MM.1S (cell line): ENCODE measurements at regions not wholly inside any gene's neighbourhood (a gene's known extent, or its start where the extent isn't known, plus 50 kb on each side); places are given as distances from the start of the nearest gene placed in this dataset.

Source experiments
- DNase-seq: peaks from one replicate; pipeline ENCODE4 v3.0.0-alpha.2; 2015
- H2AFZ ChIP-seq: fragments of 300-600 bp; sonication (generic); 2 replicates; pipeline ENCODE4 v1.6.0; 2016; ENCODE audit warnings: antibody characterized with exemption, low read length
- H3F3A ChIP-seq: fragments of 300-600 bp; sonication (generic); 2 replicates; pipeline ENCODE4 v1.6.1; 2016; ENCODE audit warnings: mild to moderate bottlenecking, antibody characterized with exemption, low read length, moderate library complexity, mixed read lengths; ENCODE audit not compliant: insufficient read depth
- H3K27ac ChIP-seq: fragments of 300-600 bp; sonication (generic); 2 replicates; pipeline ENCODE4 v1.5.1; 2016; ENCODE audit warnings: mild to moderate bottlenecking, low read length
- H3K27me3 ChIP-seq: fragments of 300-600 bp; sonication (generic); replicated peaks from 2 replicates; pipeline ENCODE4 v1.6.0; 2016; ENCODE audit warnings: low read length; ENCODE audit not compliant: insufficient read depth
- H3K36me3 ChIP-seq: fragments of 300-600 bp; sonication (generic); replicated peaks from 2 replicates; pipeline ENCODE4 v1.6.1; 2016; ENCODE audit warnings: mild to moderate bottlenecking, low read length, mixed read lengths; ENCODE audit not compliant: insufficient read depth
- H3K4me1 ChIP-seq: fragments of 300-600 bp; sonication (generic); 2 replicates; pipeline ENCODE4 v1.6.1; 2016; ENCODE audit warnings: low read length, mixed read lengths
- H3K4me2 ChIP-seq: fragments of 300-600 bp; sonication (generic); 2 replicates; pipeline ENCODE4 v1.6.0; 2016; ENCODE audit warnings: low read depth, low read length
- H3K4me3 ChIP-seq: fragments of 300-600 bp; sonication (generic); 2 replicates; pipeline ENCODE4 v1.5.1; 2016; ENCODE audit warnings: low read length, mixed read lengths
- H3K79me2 ChIP-seq: fragments of 300-600 bp; sonication (generic); 2 replicates; pipeline ENCODE4 v1.6.1; 2016; ENCODE audit warnings: mixed run types, low read length, mixed read lengths
- H3K9ac ChIP-seq: fragments of 300-600 bp; sonication (generic); 2 replicates; pipeline ENCODE4 v1.6.1; 2016; ENCODE audit warnings: low read length, mixed read lengths
- H3K9me2 ChIP-seq: fragments of 300-600 bp; sonication (generic); replicated peaks from 2 replicates; pipeline ENCODE4 v1.6.1; 2016; ENCODE audit warnings: mild to moderate bottlenecking, low read length, mixed read lengths; ENCODE audit not compliant: insufficient read depth
- H3K9me3 ChIP-seq: fragments of 300-600 bp; sonication (generic); replicated peaks from 2 replicates; pipeline ENCODE4 v1.6.1; 2016; ENCODE audit warnings: mild to moderate bottlenecking, low read length, mixed read lengths; ENCODE audit not compliant: insufficient read depth
- H4K20me1 ChIP-seq: fragments of 300-600 bp; sonication (generic); 2 replicates; pipeline ENCODE4 v1.6.1; 2016; ENCODE audit warnings: mild to moderate bottlenecking, low read length, moderate library complexity, mixed read lengths; ENCODE audit not compliant: insufficient read depth
- CTCF ChIP-seq: fragments of 300-600 bp; sonication (generic); IDR thresholded peaks from 2 replicates; pipeline ENCODE4 v1.5.1; 2016; ENCODE audit warnings: antibody characterized with exemption, low read length, mixed read lengths
- EZH2 ChIP-seq: fragments of 300-600 bp; sonication (generic); optimal IDR thresholded peaks from 2 replicates; pipeline ENCODE3; 2017; ENCODE audit warnings: low read depth, mild to moderate bottlenecking, antibody characterized with exemption, low read length, mixed read lengths
- EZH2phosphoT487 ChIP-seq: fragments of 300-600 bp; sonication (generic); IDR thresholded peaks from 2 replicates; pipeline ENCODE4 v1.6.1; 2018; ENCODE audit warnings: antibody characterized with exemption, low read length

GRCh38 chr13:40023595-40024203 lies 368.2 kb downstream of the COG6 start:
- no peaks in the 10 kb centered on the region for H3K36me3 ChIP-seq
- H3K9me2 ChIP-seq = no peaks in the 10 kb centered on the region
- H3K79me2 ChIP-seq = no peaks in the 10 kb centered on the region
- H3K9me3 ChIP-seq = no peaks in the 10 kb centered on the region
- H3K4me2 ChIP-seq = no peak overlapping the region
- no peak overlapping the region for H3K9ac ChIP-seq
- 0 out of 2 replicates have a peak, but pooled peaks cover 3% of the 10 kb centered on the region for H3K4me1 ChIP-seq
- no peaks in the 10 kb centered on the region for H4K20me1 ChIP-seq
- peaks cover 8% of the 10 kb centered on the region for H3K27me3 ChIP-seq
- TF ChIP-seq EZH2phosphoT487 = no peak
- no peak for TF ChIP-seq CTCF
- no peak for TF ChIP-seq EZH2
- no peak overlapping the region for H2AFZ ChIP-seq
- 0 out of 2 replicates have a peak, but pooled peaks cover 2% of the 10 kb centered on the region for H3F3A ChIP-seq
- DNase-seq = no peak
- no peak overlapping the region for H3K4me3 ChIP-seq
- no peak overlapping the region for H3K27ac ChIP-seq

- no peak for DNase-seq
- Histone ChIP-seq H3K27ac (no peak overlapping the region), H3K27me3 (peaks cover 8% of the 10 kb centered on the region), H3K9ac (no peak overlapping the region), H3K4me3 (no peak overlapping the region), H3K9me2 (no peaks in the 10 kb centered on the region), H3K4me1 (0 out of 2 replicates have a peak, but pooled peaks cover 3% of the 10 kb centered on the region), H3K36me3 (no peaks in the 10 kb centered on the region), H3K79me2 (no peaks in the 10 kb centered on the region), H4K20me1 (no peaks in the 10 kb centered on the region), H2AFZ (no peak overlapping the region), H3K9me3 (no peaks in the 10 kb centered on the region), H3F3A (0 out of 2 replicates have a peak, but pooled peaks cover 2% of the 10 kb centered on the region), H3K4me2 (no peak overlapping the region)
- TF ChIP-seq EZH2 (no peak), CTCF (no peak), EZH2phosphoT487 (no peak)
Measured at GRCh38 chr13:40024204-40024966, 368.9 kb downstream of the COG6 start.

- Histone ChIP-seq H3K27ac (no peak overlapping the region), H3K9me2 (no peaks in the 10 kb centered on the region), H3K4me1 (0 out of 2 replicates have a peak, but pooled peaks cover 3% of the 10 kb centered on the region), H2AFZ (no peak overlapping the region), H3F3A (0 out of 2 replicates have a peak, but pooled peaks cover 2% of the 10 kb centered on the region), H3K4me2 (no peak overlapping the region), H3K79me2 (no peaks in the 10 kb centered on the region), H3K9me3 (no peaks in the 10 kb centered on the region), H3K9ac (no peak overlapping the region), H3K27me3 (peaks cover 8% of the 10 kb centered on the region), H3K4me3 (no peak overlapping the region), H3K36me3 (no peaks in the 10 kb centered on the region), H4K20me1 (no peaks in the 10 kb centered on the region)
- no peak for DNase-seq
- no peak for TF ChIP-seq CTCF
- TF ChIP-seq EZH2 = no peak
- no peak for TF ChIP-seq EZH2phosphoT487
Measured at GRCh38 chr13:40024967-40025714, 369.7 kb downstream of the COG6 start.
